Superior temporal gyrus (tissue), 1 donor: ENCODE measurements at regions not wholly inside any gene's neighbourhood (a gene's known extent, or its start where the extent isn't known, plus 50 kb on each side); places are given as distances from the start of the nearest gene placed in this dataset.
"Not testable (repeated sequence)": the region's sequence is repeated elsewhere in the genome, so short reads cannot be mapped to it uniquely, and the experiment has no call there.

Source experiments
- DNase-seq: peaks from one replicate; pipeline ENCODE4 v3.0.0-alpha.2; 2016; ENCODE audit errors: extremely low spot score

- no peak for DNase-seq
These were observed 80.4 kb upstream of the MEF2A start for GRCh38 chr15:99485153-99485961.

- no peak for DNase-seq
These were observed 79.8 kb upstream of the MEF2A start for GRCh38 chr15:99485992-99486370.

DNA sequence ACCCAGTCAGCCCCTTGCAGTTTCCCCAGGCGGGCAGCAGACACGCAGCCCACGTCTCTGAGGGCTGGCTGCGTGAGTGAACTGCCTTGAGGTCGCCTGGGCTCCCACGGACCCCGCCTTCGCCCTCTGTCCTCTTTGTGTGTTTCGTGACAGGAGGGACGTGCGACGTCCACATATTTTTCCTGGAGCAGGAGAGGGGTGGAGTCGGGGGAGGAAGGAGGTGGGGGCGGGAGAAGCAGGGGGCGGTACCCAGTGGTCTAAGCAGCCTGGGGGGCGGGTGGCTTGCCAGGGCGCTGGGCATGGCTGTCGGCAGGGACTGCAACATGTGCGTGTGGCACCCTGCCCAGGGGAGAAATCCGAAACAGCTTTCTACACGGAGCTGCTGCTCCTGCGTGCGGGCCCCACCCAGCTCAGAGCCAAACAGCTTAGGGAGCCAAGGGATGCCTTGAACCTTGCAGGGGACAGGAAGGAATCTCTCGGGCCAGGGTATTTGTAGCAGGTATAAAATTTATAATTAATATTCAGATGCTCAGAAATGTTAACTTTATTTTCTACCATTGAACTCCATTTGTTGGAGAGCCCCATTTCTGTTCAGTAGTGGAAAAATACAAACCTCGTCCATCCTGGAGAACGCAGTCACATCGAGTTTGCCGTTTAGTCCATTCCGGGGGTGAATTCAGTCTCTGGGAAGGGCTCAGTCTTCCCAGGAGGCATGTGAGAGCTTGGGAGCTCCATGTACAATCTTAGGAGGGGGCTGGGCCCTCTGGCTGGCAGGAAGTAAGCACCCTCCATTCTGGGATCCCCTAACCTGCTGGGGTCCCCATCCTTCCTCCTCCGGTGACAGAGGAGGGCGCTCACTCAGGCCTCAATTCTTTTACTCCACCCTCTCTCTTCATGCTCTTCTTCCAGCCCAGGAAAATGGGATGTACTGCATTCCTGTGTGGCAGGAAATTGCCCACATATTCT lies 79.1 kb upstream of the MEF2A start:
- no peak for DNase-seq

GRCh38 chr15:99487337-99487730 lies 78.5 kb upstream of the MEF2A start:
- DNase-seq = no peak

- no peak for DNase-seq
These were observed 73.5 kb upstream of the MEF2A start for GRCh38 chr15:99492275-99492674.

DNA sequence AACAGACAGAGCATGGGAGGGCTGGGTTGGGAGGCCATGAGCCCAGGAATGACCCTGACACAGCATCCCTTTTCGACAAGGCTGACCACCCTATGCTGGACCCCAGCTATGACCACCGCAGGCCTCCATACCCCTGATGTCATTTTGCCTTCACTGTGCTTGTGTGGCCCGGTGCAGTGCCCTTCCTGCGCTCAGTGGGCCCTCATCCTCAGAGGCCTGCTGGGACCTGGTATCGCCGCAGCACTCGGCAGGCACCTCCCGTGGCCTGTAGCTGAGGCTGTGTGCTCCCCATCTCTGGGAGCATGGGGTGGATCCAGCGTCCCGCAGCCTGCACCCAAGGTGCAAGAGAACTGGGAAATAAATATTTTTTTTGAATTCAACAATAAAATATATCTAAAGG lies 73.1 kb upstream of the MEF2A start:
- DNase-seq = no peak

DNA sequence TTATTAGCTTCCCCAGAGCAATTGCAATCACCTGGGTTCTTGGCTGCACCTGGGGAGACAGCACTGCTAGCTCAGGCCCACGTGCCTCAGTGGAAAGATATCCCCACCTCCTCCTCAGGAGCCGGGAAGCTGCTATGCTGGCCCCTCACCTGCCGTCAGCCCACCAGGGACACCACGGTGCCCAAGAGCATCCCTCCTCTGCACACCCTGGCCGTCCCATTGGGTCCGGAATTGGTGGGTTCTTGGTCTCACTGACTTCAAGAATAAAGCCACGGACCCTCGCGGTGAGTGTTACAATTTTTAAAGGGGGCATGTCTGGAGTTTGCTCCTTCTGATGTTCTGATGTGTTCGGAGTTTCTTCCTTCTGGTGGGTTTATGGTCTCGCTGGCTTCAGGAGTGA lies 72.3 kb upstream of the MEF2A start:
- DNase-seq = no peak

GRCh38 chr15:99494536-99495233 lies 71.1 kb upstream of the MEF2A start:
- DNase-seq = not testable (repeated sequence)

DNA sequence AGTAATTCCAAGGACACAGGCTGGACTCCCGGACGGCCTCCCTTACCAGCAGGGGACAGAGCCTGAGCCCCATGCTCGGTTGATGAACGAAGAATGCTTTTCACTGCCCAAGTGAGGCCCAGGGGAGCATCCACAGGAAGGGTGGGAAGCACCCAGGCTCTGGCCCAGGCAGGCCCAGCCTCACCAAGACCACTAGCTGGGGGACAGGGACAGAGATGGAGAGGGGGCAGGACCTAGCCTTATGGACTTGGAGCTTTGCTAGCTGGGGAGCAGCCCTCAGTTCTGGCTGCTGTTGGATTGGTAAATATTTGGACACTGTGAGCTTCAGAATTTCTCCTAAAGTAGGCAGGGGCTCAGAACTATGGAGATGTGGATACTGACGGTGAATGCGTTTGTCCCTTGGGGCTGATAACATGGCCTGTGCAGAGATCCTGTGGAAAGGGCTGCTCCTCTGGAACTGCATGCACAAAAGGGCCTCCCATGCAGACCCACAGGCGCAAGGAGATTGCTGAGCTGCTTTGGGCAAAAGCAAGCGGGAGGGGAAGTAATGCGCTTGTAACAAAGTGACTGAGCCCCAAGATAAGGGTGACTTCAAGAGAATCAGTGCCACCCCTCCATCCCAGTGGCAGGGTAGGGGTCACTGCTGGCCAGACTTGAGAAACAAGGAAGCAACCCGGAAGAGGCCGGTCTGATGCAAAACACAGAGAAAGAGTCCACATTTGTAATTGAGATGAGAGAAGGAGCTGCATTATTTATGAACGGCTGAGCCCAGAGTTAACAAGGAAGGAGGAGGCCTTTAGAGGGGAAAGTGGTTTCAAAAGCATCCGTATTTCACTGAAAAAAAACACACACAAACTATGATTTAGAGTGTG lies 70.1 kb upstream of the MEF2A start:
- no peak for DNase-seq

DNA sequence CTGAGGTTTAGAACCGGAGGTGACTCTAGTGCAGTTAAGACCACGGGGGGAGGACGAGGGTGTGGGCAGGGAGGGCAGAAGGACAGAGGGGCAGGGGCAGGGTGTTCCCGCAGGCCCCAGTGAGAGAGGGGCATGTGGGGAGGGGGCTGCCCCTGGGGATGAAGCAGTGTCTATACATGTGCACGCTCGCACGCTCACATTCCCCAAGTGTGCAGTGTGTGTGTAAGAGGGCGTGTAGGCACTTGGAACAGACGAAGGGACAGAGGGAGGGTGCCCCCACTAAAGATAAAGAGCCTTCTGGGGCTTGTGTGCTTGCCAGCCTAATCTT lies 69.5 kb upstream of the MEF2A start:
- DNase-seq = no peak

DNA sequence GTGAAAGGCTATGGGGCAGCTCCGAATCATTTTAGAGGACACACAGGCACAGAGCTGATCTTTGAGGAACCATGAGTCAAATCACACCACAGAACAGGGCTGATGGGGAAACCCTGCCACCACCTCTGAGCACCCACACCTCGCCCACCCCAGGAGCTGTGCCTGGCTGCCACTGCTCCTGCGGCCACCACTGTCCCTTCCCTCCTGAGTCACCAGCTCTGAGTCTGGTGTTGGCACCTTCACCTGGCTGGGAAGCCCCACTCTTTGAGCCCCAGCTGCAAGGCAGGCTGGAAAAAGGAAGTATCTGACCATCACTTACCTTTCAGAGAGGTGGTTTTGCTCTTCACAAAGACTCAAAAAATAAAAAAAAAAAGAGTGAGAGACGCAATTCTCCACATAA lies 63.6 kb upstream of the MEF2A start:
- DNase-seq = no peak

- DNase-seq = no peak
These were observed 63.1 kb upstream of the MEF2A start for GRCh38 chr15:99502661-99503060.

GRCh38 chr15:99503411-99503810 lies 62.4 kb upstream of the MEF2A start:
- DNase-seq = no peak

DNA sequence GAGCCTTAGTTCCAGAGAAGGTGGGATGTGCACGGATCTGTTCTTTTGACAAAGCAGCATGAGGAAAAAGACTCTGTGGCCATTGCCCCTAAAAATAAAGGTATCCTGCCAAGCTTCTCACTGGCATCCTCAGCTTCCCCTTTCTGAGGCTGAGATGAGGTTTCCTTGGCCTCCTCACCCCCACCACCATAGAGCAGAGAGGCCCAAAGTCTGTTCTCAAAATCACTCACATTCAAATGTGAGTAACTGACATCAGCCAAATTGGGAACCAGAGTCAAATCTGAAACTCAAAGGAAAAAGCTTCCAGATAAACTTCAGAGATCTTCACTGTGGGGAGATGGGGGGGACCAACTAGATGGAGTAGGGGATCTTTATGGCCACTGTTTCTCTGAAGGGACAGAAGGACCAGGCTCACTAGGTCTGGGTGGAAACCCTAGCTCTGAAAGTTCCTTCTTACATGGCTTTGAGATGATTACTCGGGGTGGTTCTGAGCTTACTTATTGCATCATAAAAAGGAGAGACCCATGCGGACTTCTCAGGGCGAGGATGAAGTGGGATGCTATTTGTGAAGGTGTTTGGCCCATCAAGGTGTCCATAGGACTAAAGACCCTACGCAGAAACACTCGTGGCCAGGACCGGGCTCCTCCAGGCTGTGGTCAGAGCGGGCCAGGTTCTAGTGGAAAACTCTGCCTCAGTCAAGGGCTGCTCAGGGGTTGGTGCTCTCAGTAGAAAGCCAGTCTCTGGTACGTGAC lies 61.5 kb upstream of the MEF2A start:
- no peak for DNase-seq

- DNase-seq = no peak
These were observed 60.8 kb upstream of the MEF2A start for GRCh38 chr15:99504823-99505551.

- no peak for DNase-seq
These were observed 59.4 kb upstream of the MEF2A start for GRCh38 chr15:99506399-99506798.

DNA sequence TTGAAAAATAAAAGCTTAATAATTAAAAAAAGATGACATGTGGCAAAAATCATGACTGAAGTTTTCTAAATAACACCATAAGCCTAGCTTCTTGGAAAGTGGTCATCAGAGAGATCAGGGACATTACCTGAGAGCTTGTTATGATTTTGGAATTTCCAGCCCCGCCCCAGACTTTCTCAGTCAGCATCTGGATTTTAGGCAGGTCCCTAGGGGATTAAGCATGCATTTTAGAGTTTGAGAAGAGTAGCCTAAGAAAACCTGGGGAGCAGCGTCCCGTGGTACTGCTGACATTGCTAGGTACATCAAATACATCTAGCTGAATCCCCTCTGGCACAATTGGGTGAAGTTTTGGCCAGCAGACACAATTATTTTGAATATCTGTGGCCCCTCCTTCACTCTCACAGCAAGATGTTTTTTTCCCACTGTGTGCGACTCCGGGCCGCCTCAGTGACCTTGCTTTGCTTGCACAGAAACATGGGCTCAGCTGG lies 58.7 kb upstream of the MEF2A start:
- no peak for DNase-seq

- DNase-seq = no peak
These were observed 58.1 kb upstream of the MEF2A start for GRCh38 chr15:99507504-99508310.

DNA sequence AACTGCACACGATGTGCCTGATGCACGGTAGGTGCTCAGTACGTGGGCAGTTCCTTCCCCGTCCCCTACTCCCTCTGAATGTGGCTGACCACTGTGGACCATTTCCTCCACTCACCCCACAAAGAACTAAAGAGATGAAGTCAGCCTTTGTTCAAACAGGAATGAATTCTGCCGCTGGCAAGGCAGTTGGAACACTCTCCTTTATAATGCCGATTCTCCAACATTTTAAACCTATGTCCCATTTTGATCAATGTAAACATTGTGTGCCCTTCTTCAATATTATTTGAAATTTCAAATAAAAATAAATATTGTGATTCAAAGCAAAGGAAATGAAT lies 57.5 kb upstream of the MEF2A start:
- no peak for DNase-seq
